ENCODE measurements at regions not wholly inside any gene's neighbourhood (a gene's known extent, or its start where the extent isn't known, plus 50 kb on each side); places are given as distances from the start of the nearest gene placed in this dataset.

DNA sequence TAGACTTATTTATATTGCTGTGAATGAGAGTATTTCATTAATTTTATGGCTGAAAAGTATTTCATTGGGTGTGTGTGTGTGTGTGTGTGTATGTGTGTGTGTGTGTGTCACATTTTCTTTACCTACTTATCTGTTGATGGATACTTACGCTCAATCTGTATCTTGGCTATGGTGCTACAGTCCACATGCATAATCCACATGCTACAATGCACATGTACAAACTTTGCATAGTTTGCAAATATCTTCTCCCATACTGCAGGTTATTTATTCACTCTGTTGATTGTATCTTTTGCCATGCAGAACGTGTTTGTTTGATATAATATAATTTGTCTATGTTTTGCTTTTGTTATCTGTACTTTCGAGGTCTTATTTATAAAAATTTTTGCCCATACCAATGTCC lies 167.8 kb downstream of the RAB28 start:
- DNase-seq: no peak

DNA sequence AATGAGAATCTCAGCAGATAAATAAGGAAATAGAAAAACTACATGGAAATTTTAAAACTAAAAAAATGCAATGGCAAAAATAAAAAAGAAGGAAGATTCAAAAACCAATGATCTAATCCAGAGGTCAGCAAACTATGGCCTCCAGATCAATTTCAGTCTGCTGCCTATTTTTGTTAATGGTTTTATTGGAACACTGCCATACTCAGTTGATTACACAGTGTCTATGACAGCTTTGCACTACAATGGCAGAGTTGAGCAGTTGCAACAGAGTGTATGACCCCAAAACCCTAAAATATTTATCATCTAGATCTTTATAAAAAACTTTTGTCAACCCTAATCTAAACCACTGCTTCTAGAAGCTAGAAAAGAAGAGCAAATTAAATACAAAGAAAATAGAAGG lies 170.3 kb downstream of the RAB28 start:
- DNase-seq: no peak

DNA sequence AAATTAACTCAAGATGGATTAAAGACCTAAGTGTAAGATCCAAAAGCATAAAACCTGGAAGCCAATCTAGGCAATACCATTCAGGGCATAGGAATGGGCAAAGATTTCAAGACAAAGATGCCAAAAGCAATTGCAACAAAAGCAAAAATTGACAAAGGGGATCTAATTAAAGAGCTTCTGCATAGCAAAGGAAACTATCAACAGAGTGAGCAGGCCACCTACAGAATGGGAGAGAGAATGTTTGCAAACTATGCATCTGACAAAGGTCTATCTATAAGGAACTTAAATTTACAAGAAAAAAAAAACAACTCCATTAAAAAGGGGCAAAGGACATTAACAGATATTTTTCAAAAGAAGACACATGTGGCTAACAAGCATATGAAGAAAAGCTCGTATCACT lies 171.9 kb downstream of the RAB28 start:
- no peak for DNase-seq

DNA sequence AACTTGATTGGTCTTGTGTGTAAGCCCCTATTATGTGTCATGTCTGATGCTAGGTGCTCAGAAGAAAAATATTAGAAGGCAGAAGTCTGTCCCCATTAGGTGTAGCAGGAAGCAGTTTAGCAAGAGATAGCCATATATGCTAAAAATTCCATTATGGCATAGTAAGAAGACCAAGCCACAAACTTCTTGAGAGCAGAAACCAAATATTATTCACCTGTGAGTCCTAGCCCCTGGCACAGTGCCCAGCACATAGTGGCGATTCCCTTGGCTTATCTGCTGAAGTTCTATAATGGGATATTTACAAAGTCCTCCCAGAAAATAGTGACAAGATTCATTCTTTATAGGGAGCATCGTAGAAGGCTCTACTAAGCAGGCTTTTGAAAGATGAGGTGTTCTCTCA lies 174.4 kb downstream of the RAB28 start:
- DNase-seq: no peak

DNA sequence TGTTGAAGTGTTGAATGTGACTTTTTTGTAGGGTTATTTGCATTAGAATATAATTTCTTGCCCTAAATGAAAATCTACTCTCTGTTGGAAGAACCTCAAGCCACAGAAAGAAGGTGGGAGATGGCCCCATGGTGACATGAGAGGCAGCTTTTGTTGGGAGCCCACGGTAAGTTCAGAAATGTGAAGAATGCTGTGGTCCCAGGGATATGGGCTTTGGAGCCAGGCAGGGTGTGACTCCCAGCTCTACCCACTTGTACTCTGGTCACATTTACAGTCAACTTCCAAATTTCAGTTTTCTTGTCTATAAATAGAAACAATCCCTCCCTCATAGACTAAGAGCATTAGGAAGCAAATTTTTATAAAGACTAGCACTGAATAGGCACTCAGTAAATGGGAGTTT lies 177.8 kb downstream of the RAB28 start:
- DNase-seq: no peak

DNA sequence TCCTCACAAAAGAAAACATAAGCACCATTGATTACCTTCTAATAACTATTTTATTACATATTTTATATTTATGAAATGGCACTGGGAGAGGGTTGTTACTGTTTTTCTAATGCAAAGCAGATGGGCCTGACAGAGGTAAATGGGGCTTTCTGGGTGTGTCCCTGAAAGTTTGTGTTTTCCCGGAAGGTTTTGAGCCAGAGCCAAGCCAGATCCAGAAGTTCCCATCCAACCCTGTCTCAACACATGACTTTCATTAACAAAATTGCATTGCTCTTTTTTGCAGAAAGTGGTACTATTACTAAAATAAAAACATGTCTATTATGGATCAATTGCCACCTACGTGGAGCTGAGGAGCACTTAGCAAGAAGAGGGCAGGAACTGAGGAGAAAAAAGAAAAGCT lies 181.3 kb downstream of the RAB28 start:
- no peak for DNase-seq

DNA sequence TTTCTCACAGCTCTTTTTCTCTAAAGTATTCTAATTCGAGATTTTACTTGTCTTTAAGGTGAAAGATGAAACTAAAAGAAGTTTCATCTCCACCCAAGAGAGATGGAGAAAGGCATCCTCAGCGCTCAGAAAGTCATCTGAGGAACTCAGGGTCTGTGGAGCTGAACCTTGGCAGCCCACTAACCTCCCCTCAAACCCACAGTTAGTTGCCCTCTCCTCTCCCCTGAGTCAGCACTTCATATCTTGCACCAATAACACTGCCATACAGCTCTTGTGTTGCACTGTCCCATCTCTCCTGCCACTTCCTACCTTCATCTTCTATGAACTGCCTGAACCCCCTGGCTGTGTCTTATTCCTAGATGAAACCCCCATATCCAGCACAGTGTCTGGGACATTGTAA lies 184.8 kb downstream of the RAB28 start:
- DNase-seq: no peak

DNA sequence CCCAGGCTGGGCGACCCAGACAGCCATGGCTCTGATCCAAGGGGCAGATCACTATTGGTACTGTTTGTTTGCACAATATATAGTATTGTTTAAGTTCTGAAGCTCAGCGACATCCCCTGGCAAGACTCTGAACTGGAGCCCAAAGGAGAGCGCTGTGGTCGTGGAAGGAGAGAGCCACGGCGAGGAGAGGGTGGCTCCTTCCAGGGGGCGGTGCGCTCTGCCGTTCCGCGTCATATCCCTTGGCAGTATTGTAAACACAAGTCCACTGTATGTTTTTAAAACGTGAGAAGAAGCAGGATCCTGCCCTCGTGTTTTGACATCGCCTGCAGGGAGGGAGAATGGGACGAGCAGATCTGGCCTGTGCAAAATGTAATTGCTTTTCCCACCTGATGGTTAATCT lies 185.5 kb downstream of the RAB28 start:
- DNase-seq: no peak

DNA sequence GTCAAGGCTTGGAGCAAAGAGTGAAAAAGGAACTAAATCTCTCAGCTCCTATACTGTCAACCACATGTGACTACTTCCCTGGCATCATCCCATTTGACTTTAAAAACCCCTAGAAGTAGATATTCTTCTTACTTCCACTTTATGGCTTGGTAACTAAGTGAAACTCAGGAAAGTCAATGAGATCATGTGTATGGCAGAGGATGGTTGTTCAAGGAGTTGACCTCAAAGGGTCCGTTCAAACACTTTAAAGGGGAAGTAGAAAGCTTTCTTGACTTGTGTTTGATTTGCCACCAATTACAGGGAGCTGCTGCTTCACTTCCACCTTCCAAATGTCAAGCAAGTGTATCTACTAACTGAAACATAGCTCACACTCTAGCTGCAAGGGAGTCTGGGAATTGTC lies 187.2 kb downstream of the RAB28 start:
- DNase-seq: no peak

DNA sequence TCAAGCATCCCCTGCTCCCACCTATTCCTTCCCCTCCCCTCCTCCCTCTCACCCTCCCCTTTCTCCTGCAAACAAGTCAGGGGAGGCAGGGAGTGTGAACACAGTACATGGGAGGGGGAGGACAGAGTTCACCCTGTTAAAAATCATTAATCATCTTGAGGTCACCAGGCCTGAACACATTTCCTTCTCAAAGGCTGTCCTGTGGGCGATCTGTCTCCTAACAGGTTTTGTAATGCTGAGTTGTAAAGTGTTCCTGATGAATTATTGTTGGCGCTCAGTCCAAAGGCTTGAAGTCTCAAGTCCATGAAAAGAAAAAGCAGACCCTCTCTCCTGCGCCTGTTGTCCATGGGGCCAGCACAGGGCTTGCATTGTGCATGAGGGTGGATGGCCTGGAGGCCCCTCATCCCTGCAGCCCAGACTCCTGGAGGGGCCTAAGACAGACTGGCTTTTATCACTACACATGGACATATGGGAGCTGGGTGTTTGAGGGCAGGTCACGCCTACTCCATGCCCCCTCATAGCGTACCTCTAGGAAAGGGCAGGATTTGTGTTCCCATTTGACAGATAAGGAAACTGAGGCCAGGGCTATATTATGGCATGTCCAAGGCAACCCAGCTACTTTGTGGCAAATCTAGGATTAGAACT lies 189.1 kb downstream of the RAB28 start:
- DNase-seq: no peak

DNA sequence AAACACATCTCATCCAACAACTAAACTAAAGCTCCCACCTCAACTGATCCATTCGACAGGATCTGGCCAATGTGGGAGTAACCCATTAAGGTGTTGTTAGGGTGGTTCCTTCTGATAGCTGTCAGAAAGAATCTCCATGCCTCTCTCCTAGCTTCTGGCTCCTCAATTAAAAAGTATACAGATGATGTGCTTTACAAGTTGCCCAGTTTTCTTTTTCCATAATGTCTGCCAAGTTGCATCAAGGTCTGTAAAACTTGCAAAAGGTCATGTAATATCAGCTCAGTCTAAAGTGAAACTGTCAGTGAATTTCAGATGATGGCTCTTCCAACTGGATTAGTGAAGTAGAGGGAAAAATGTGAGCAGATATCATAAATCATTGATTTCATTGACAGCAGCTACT lies 191.8 kb downstream of the RAB28 start:
- no peak for DNase-seq

DNA sequence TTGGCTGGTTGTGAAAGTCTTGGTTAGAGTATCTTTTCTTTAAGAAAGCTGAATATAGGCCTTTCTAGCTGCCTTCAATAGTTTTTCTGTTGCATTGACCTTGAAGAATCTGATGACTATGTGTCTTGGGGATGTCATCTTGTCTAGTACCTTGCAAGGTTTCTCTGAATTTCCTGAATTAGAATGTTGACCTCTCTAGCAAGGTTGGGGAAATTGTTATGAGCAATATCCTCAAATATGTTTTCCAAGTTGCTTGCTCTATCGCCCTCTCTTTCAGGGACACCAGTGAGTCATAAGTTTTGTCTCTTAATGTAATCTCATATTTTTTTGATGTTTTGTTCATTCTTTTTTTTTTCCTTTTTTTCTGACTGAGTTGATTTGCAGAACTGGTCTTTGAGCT lies 194.7 kb downstream of the RAB28 start:
- DNase-seq: no peak

DNA sequence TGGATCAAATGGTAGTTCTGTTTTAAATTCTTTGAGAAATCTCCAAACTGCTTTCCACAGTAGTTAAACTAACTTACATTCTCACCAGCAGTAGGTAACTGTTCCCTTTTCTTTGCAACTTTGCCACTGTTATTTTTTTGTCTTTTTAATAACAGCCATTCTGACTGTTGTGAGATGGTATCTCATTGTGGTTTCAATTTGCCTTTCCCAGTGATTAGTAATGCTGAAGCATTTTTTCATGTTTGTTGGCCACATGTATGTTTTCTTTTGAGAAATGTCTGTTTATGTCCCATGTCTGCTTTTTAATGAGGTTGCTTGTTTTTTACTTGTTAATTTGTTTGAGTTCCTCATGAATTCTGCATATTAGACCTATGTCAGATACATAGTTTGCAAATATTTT lies 198.8 kb downstream of the RAB28 start:
- DNase-seq: no peak

DNA sequence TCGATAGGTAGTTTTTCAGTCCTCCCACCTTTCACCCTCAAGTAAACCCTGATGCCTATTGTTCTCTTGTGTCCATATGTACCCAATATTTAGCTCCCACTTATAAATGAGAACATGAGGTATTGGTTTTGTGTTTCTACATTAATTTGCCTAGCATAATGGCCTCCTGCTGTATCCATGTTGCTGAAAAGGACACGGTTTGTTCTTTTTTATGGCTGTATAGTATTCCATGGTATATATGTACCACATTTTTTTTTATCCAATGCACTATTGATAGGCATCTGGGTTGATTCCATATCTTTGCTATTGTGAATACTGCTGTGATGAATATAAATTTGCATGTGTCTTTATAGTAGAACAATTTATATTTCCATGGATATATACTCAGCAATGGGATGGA lies 199.2 kb downstream of the RAB28 start:
- no peak for DNase-seq

DNA sequence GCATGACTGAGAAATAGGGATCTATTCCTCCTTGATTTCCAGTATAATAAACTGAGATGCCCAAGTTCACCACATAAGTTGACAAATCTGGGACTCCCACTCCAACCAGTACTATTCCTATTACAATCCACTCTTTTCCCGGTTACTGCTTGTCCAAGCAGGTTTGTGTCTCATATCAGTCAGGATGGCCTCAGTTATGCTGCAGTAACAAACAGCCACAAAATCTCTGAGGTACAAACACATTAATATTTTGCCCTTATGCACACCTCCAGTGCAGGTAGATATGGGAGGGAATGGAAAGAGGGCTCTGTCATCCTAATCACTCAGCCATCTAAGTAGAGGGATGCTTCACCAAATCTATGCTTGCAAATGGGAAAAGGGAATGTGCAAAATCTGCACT lies 207.8 kb downstream of the RAB28 start:
- DNase-seq: no peak

DNA sequence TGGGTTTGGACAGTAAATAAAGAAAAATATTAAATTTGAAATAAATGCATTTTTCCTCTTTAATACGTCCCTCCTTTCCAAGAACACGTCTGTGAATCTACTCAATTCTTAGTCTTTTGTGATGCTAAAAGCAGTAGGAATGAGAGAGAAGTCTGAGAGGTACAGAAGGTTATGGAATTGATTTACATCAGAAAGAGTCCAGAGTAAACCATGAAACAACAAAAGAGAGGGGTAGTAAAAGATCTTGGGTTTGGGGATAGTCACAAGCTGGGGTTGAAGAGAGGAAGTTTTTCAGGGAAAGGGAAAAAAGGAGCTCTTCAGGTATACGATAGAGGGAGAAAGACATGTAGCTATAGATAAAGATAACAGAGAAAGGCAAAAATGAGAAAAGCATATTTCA lies 215.4 kb downstream of the RAB28 start:
- DNase-seq: no peak

DNA sequence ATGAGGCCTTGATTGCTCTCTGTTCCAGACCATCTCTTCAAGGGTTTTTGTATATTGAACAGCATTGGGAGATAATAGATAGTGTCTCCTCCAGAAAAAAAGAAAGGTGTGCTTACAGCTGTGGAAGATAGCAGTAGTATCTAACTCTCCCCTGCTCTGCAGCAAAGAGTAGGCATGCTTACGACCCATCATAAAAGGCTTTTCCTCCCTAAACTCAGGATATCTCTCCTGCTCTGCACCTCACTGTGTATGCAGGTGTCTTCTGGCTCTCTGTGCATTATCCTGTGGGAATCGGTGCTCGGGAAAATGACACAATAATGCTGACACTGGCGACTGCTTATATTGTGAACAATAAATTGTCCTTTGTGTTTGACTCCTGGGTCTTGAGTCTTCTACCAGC lies 216.0 kb downstream of the RAB28 start:
- no peak for DNase-seq

DNA sequence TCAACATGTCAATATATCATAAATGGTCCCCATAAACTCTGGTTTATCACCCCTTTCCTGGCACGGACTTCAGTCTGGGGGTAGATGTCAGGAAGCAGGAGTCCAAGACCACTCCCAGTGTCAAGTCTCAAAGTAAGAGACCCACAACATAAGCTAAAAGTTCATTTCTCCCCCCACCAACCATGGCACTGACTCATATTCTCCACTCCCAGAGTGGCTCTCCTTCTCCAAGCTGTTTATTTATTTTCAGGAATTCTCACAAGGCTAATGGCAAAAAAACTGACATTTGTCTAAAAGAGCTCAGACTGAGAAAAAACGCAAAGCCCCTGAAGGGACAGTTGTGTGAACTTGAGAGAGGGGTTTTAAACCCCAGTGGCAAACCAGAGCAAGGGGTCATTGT lies 217.0 kb downstream of the RAB28 start:
- DNase-seq: no peak

DNA sequence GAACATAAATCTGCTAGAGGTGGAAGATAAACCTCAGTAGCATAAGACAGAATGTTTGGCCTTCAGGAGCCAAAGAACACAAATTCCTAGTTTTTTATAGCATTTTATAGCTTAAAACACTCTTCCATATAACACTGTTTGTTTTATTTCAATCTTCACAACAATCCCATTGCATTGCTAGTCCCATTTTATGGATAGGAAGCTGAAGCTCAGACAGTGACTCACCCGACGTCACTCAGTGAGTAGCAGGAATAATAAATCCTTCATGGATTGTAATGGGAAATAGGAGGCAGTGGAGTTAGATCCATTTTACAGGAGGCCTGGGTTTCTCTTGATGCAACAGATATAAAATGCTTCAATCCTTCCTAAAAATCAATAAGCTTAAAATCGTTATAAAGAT lies 217.5 kb downstream of the RAB28 start:
- no peak for DNase-seq

DNA sequence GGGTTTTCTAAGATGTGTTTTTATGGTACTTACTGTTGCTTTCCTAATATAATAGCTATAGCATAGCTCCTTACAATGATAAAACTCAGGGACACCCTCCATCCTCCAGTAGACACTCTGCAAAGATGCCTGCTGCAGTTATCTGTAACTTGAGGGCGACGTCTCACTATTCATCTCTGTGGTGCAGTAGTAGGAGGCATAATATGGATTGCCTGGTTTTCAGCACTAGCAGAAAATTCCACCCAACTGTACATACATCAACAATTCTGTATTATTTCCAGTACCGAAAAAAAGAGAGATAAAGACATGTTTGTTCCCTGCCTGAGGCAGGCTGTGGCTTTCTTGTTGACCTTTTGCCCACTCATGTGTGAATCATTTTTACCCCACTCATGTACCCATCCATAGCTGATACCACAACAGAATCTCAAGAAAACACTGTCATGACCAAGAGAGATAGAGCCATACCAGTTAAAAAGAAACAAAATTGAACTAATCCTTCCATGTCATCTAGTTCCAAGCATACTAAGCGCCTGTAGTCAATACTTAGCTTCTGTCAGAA lies 220.1 kb downstream of the RAB28 start:
- DNase-seq: no peak

DNA sequence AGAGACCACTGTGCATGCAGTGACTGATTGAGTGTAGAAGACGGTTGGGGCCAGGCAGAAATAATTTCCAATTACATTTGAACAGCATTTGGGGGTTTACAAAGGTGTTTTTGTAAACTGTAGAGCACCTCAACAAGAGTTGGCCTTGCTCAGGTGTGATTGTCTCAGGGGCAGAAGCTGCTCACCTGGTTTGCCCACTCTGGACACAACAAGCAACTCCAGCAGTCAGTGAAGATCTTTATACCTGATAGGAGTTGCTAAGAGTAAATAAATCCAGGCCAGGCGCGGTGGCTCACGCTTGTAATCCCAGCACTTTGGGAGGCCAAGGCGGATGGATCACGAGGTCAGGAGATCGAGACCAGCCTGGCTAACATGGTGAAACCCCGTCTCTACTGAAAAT lies 221.3 kb downstream of the RAB28 start:
- no peak for DNase-seq

DNA sequence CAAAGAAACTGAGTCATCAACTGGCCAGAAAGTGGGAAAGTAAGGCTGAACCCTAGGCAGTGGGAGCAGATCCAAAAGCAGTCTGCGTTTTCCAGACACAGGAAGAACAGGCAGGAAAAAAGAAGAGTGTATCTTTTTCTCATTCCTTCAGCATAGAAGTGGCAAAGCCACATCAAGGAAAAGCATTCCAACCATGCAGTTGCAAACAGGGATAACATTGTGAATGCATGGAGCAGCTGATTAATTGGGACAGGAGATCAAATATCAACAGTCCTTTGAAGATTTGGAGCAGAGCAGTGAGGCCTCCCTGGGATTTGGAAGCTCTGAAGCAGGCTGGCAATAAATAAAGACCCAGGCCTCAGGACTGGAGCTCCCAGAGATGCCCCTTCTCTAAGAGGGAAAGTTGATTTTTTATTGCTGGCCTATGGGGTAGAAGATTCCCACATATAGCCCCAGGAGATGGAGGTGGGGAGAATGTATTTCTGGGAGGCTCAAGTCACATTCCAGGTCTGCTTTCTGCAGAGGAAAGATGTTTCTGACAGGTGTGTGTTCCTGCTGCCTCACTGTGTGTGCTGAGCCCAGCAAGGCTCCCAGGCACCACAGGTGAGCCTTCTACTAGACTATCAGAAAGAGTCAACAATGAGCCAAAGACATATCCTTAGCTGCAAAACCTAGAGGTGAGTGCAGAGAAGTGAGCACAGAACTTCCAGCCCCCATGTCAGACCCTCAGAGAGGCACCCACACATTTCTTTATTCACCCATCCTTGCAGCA lies 222.5 kb downstream of the RAB28 start:
- DNase-seq: no peak

DNA sequence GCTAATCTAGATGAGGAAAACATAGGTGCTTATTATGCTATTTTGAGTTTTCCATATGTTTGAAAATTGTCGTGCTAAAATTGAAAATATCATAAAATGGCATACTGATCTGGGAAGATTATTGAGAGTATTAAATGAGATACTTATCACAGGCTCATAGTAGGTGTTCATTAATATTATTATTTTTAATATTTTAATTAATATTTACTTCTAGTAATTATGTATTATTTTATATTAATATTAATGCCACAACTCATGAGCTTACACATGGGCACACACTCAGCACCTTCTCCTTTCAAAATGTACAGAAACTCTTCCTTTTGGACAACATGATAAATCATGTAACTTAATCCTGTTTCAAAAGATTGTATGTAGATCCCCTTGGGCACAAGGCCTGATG lies 223.6 kb downstream of the RAB28 start:
- no peak for DNase-seq

DNA sequence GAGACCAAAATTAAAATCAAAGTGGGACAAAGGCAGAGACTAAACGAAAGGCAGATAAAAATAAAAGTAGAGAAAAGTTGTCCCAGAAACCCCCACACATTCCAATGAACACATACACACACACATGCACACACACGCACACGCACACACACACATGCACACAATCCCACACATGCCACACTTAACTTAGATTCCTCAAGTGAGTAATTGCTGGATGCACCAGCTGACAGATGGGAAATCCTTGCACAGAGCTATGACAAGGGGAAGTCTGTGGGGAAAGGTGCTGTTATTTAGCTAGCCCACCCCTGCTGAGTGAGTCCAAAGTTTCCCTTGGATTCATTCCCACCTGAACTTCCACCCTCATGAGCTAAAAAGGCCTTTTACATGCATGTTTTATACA lies 233.9 kb downstream of the RAB28 start:
- DNase-seq: no peak

Measured in activated T-cell treated with anti-CD3 and anti-CD28 coated beads, Interleukin-2, amount 50 U/mL, for 1 hour (primary cell).